DOHH2 (cell line): ENCODE measurements at regions not wholly inside any gene's neighbourhood (a gene's known extent, or its start where the extent isn't known, plus 50 kb on each side); places are given as distances from the start of the nearest gene placed in this dataset.

Experiments used
- H3F3A ChIP-seq: fragments of 200-600 bp; sonication (generic), shearing (Covaris generic); 2 replicates; pipeline ENCODE4 v1.6.0; 2016; ENCODE audit warnings: antibody characterized with exemption, mild to moderate bottlenecking; ENCODE audit not compliant: control insufficient read depth, insufficient read depth
- H3K27ac ChIP-seq: fragments of 200-600 bp; sonication (generic); 2 replicates; pipeline ENCODE4 v1.5.1; 2014; ENCODE audit warnings: low read depth, mild to moderate bottlenecking, low read length, moderate library complexity
- H3K27me3 ChIP-seq: fragments of 200-600 bp; sonication (generic); 2 replicates; pipeline ENCODE4 v1.6.1; 2014; ENCODE audit warnings: mild to moderate bottlenecking, low read length, mixed read lengths; ENCODE audit not compliant: control insufficient read depth
- H3K36me3 ChIP-seq: fragments of 200-600 bp; sonication (generic); 2 replicates; pipeline ENCODE4 v1.6.1; 2014; ENCODE audit warnings: mild to moderate bottlenecking, low read length, moderate library complexity, mixed read lengths; ENCODE audit not compliant: control insufficient read depth
- H3K4me1 ChIP-seq: fragments of 200-600 bp; sonication (generic); 2 replicates; pipeline ENCODE4 v1.6.1; 2014; ENCODE audit warnings: mild to moderate bottlenecking, low read length, mixed read lengths; ENCODE audit not compliant: control insufficient read depth
- H3K4me2 ChIP-seq: fragments of 200-600 bp; sonication (generic); 2 replicates; pipeline ENCODE4 v1.6.0; 2014; ENCODE audit warnings: mild to moderate bottlenecking, low read length, moderate library complexity
- H3K4me3 ChIP-seq: fragments of 200-600 bp; sonication (generic); 2 replicates; pipeline ENCODE4 v1.5.1; 2014; ENCODE audit warnings: mild to moderate bottlenecking, low read length, mixed read lengths
- H3K79me2 ChIP-seq: fragments of 200-600 bp; sonication (generic); 2 replicates; pipeline ENCODE4 v1.6.1; 2014; ENCODE audit warnings: mild to moderate bottlenecking, low read length, mixed read lengths; ENCODE audit not compliant: control insufficient read depth
- H3K9me2 ChIP-seq: fragments of 200-600 bp; sonication (generic); replicated peaks from 2 replicates; pipeline ENCODE4 v1.6.1; 2014; ENCODE audit warnings: mild to moderate bottlenecking, low read length, mixed read lengths; ENCODE audit not compliant: control insufficient read depth
- H3K9me3 ChIP-seq: fragments of 200-600 bp; sonication (generic); 2 replicates; pipeline ENCODE4 v1.6.1; 2014; ENCODE audit warnings: antibody characterized with exemption, low read length, mixed read lengths; ENCODE audit not compliant: control insufficient read depth, insufficient read depth
- H4K20me1 ChIP-seq: fragments of 200-600 bp; sonication (generic); 2 replicates; pipeline ENCODE4 v1.6.0; 2014; ENCODE audit warnings: low read depth, mild to moderate bottlenecking, antibody characterized with exemption, low read length, moderate library complexity; ENCODE audit not compliant: control insufficient read depth, insufficient read depth
- CTCF ChIP-seq: fragments of 200-600 bp; sonication (generic); IDR thresholded peaks from one replicate; pipeline ENCODE4 v1.5.1; 2014; ENCODE audit warnings: antibody characterized with exemption, mild to moderate bottlenecking, low read depth, low read length; ENCODE audit not compliant: poor library complexity, severe bottlenecking
- EZH2phosphoT487 ChIP-seq: fragments of 200-600 bp; sonication (generic); IDR thresholded peaks from 2 replicates; pipeline ENCODE4 v1.6.1; 2017; ENCODE audit warnings: borderline replicate concordance, mild to moderate bottlenecking, antibody characterized with exemption, low read length, moderate library complexity, mixed read lengths

- no peaks in the 10 kb centered on the region for H3K36me3 ChIP-seq
- no peaks in the 10 kb centered on the region for H3K9me2 ChIP-seq
- H3K27me3 ChIP-seq: no peaks in the 10 kb centered on the region
- no peak overlapping the region for H3K4me2 ChIP-seq
- TF ChIP-seq CTCF (no peak), EZH2phosphoT487 (no peak)
- no peak overlapping the region for H3K27ac ChIP-seq
- H3K9me3 ChIP-seq: no peaks in the 10 kb centered on the region
- no peak overlapping the region for H3K4me3 ChIP-seq
- no peaks in the 10 kb centered on the region for H3F3A ChIP-seq
- no peaks in the 10 kb centered on the region for H3K79me2 ChIP-seq
- H3K4me1 ChIP-seq: no peaks in the 10 kb centered on the region; the same call in 1 of the 2 replicates
- no peaks in the 10 kb centered on the region for H4K20me1 ChIP-seq
Observed at GRCh38 chr2:194151231-194151630, 1505.8 kb upstream of the SLC39A10 start.

GRCh38 chr2:194135463-194135862 is 1521.6 kb upstream of the SLC39A10 start:
- Histone ChIP-seq H3K27me3 (no peaks in the 10 kb centered on the region), H4K20me1 (no peaks in the 10 kb centered on the region), H3K4me3 (no peak overlapping the region), H3F3A (no peaks in the 10 kb centered on the region), H3K9me2 (no peaks in the 10 kb centered on the region), H3K4me1 (no peaks in the 10 kb centered on the region), H3K79me2 (no peaks in the 10 kb centered on the region), H3K9me3 (no peaks in the 10 kb centered on the region), H3K27ac (no peak overlapping the region), H3K4me2 (no peak overlapping the region), H3K36me3 (no peaks in the 10 kb centered on the region)
- TF ChIP-seq EZH2phosphoT487 (no peak), CTCF (no peak)

GRCh38 chr2:194128810-194129209 is 1528.2 kb upstream of the SLC39A10 start:
- H3K4me3 ChIP-seq: no peak overlapping the region
- H4K20me1 ChIP-seq: no peaks in the 10 kb centered on the region
- no peak overlapping the region for H3K4me2 ChIP-seq
- peaks cover 10% of the 10 kb centered on the region; the same call in 1 of the 2 replicates for H3K9me3 ChIP-seq
- no peaks in the 10 kb centered on the region for H3K4me1 ChIP-seq
- no peaks in the 10 kb centered on the region for H3K27me3 ChIP-seq
- no peak overlapping the region for H3K27ac ChIP-seq
- TF ChIP-seq EZH2phosphoT487: no peak
- no peak for TF ChIP-seq CTCF
- H3K9me2 ChIP-seq: no peaks in the 10 kb centered on the region
- no peaks in the 10 kb centered on the region for H3F3A ChIP-seq
- H3K36me3 ChIP-seq: no peaks in the 10 kb centered on the region
- no peaks in the 10 kb centered on the region for H3K79me2 ChIP-seq

- Histone ChIP-seq H4K20me1 (no peaks in the 10 kb centered on the region), H3K27ac (no peak overlapping the region), H3K4me2 (no peak overlapping the region), H3K4me3 (no peak overlapping the region), H3K79me2 (no peaks in the 10 kb centered on the region), H3K27me3 (no peaks in the 10 kb centered on the region), H3F3A (no peaks in the 10 kb centered on the region), H3K9me2 (no peaks in the 10 kb centered on the region), H3K9me3 (peaks cover 10% of the 10 kb centered on the region; the same call in 1 of the 2 replicates), H3K4me1 (no peaks in the 10 kb centered on the region), H3K36me3 (no peaks in the 10 kb centered on the region)
- no peak for TF ChIP-seq EZH2phosphoT487
- no peak for TF ChIP-seq CTCF
Observed at GRCh38 chr2:194126418-194126817, 1530.6 kb upstream of the SLC39A10 start.
